ENCODE measurements at regions not wholly inside any gene's neighbourhood (a gene's known extent, or its start where the extent isn't known, plus 50 kb on each side); places are given as distances from the start of the nearest gene placed in this dataset.

GRCh38 chr3:109818081-109818480, 480.7 kb upstream of the DPPA4 start:
- intact Hi-C loops (cut with micrococcal nuclease) (no loop called here), in situ Hi-C loops (cut with MboI) (no loop called here)
- ATAC-seq (no peak), FAIRE-seq (no peak), DNase-seq (ENCODE audit: extremely low read depth in 1 of 4, low spot score in 3 of 4) (no peak)
- Histone ChIP-seq H3K27me3 (ENCODE audit: control insufficient read depth in 2 of 2, insufficient read depth in 2 of 2, low read length in 2 of 2) (no peaks in the 10 kb centered on the region), H3K9me1 (ENCODE audit: control insufficient read depth, insufficient read depth, low read length) (no peaks in the 10 kb centered on the region), H3K27ac (ENCODE audit: extremely low read depth, low read depth, low read length) (no peak overlapping the region), H2AFZ (ENCODE audit: low read depth, low read length) (no peak overlapping the region), H3K36me3 (ENCODE audit: control insufficient read depth, insufficient read depth, low read length) (no peaks in the 10 kb centered on the region), H3K4me1 (replicated peaks in 1 of 2; ENCODE audit: control insufficient read depth in 2 of 2, insufficient read depth in 2 of 2, low read length in 2 of 2) (no peaks in the 10 kb centered on the region), H3K79me2 (ENCODE audit: control insufficient read depth, insufficient read depth, low read length) (no peaks in the 10 kb centered on the region), H3K9me3 (replicated peaks; ENCODE audit: control insufficient read depth, insufficient read depth, low read depth, low read length) (no peaks in the 10 kb centered on the region), H3K4me2 (ENCODE audit: insufficient read depth, low read length) (no peak overlapping the region), H3K9ac (ENCODE audit: insufficient read depth in 1 of 2, low read depth in 2 of 2, low read length in 2 of 2) (no peak overlapping the region), H4K20me1 (replicated peaks; ENCODE audit: control insufficient read depth, insufficient read depth, low read length) (no peaks in the 10 kb centered on the region), H3K4me3 (no peak overlapping the region)
- CTCF ChIA-PET (ENCODE audit: low intra/inter-chr PET ratio): no interaction called here
- POLR2A ChIA-PET: no interaction called here
- WGBS (ENCODE audit: insufficient coverage, low coverage, missing lambda C conversion rate): 0% methylated on average over 3 of the region's 3 CpGs
- TF ChIP-seq ZNF695 (CRISPR knock-in tag; IDR thresholded peaks at IDR 0.05): no peak
- TF ChIP-seq ZNF146 (CRISPR knock-in tag; IDR thresholded peaks at IDR 0.05; ENCODE audit: unreplicated experiment): no peak
- no peak for TF ChIP-seq TAF9B (IDR thresholded peaks at IDR 0.05; ENCODE audit: partially characterized antibody)
- TF ChIP-seq KLF1 (tag; IDR thresholded peaks at IDR 0.05): no peak
- TF ChIP-seq ZFP30 (CRISPR knock-in tag; IDR thresholded peaks at IDR 0.05; ENCODE audit: borderline replicate concordance): no peak
- TF ChIP-seq TSHZ1 (CRISPR knock-in tag; IDR thresholded peaks at IDR 0.05): no peak
- TF ChIP-seq RFX5 (IDR thresholded peaks at IDR 0.05; ENCODE audit: low read depth, low read length): no peak
- TF ChIP-seq ZNF511 (CRISPR knock-in tag; IDR thresholded peaks at IDR 0.05): no peak
- TF ChIP-seq, protein P1, sequence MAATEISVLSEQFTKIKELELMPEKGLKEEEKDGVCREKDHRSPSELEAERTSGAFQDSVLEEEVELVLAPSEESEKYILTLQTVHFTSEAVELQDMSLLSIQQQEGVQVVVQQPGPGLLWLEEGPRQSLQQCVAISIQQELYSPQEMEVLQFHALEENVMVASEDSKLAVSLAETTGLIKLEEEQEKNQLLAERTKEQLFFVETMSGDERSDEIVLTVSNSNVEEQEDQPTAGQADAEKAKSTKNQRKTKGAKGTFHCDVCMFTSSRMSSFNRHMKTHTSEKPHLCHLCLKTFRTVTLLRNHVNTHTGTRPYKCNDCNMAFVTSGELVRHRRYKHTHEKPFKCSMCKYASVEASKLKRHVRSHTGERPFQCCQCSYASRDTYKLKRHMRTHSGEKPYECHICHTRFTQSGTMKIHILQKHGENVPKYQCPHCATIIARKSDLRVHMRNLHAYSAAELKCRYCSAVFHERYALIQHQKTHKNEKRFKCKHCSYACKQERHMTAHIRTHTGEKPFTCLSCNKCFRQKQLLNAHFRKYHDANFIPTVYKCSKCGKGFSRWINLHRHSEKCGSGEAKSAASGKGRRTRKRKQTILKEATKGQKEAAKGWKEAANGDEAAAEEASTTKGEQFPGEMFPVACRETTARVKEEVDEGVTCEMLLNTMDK (IDR thresholded peaks at IDR 0.05; ENCODE audit: borderline replicate concordance, insufficient read depth, low read depth, low read length, poor library complexity, severe bottlenecking): no peak
- TF ChIP-seq ZNF408 (CRISPR knock-in tag; IDR thresholded peaks at IDR 0.05; ENCODE audit: low read depth): no peak
- no peak for TF ChIP-seq STAG1 (CRISPR knock-in tag; IDR thresholded peaks at IDR 0.05; ENCODE audit: borderline replicate concordance)
- BruUV-seq (replicated peaks): no TSS peak

Measured in K562 (cell line).